22Rv1 (cell line): ENCODE measurements at regions not wholly inside any gene's neighbourhood (a gene's known extent, or its start where the extent isn't known, plus 50 kb on each side); places are given as distances from the start of the nearest gene placed in this dataset.

Source experiments
- CTCF ChIP-seq: fragments of 450-650 bp; IDR thresholded peaks from 2 replicates; pipeline ENCODE4 v1.5.1; 2017; ENCODE audit warnings: mild to moderate bottlenecking
- ZFX ChIP-seq: fragments of 450-650 bp; IDR thresholded peaks from 2 replicates; pipeline ENCODE4 v1.6.1; 2017; ENCODE audit warnings: antibody characterized with exemption, borderline replicate concordance

- TF ChIP-seq CTCF (no peak), ZFX (no peak)
Observed at GRCh38 chr11:43547430-43547831, 133.1 kb upstream of the HSD17B12 start.
